Smooth muscle cell (in vitro differentiated cells): ENCODE measurements at regions not wholly inside any gene's neighbourhood (a gene's known extent, or its start where the extent isn't known, plus 50 kb on each side); places are given as distances from the start of the nearest gene placed in this dataset.

Source experiments
- DNase-seq: peaks from one replicate; lab custom pipeline; 2025; ENCODE audit not compliant: unreplicated experiment; lab: John Stamatoyannopoulos, UW
- H2AFZ ChIP-seq: fragments of 200-600 bp; sonication (generic); 2 replicates; pipeline ENCODE4 v1.6.0; 2016; ENCODE audit warnings: antibody characterized with exemption, low read depth, mild to moderate bottlenecking
- H3F3A ChIP-seq: fragments of 200-600 bp; sonication (generic); 2 replicates; pipeline ENCODE4 v1.6.0; 2017; ENCODE audit warnings: antibody characterized with exemption, low read depth
- H3K27ac ChIP-seq: fragments of 200-600 bp; sonication (generic); 2 replicates; pipeline ENCODE4 v1.5.1; 2016; ENCODE audit warnings: low read depth, mild to moderate bottlenecking
- H3K27me3 ChIP-seq: fragments of 200-600 bp; sonication (generic); 2 replicates; pipeline ENCODE4 v1.6.1; 2016; ENCODE audit warnings: low read depth, mild to moderate bottlenecking
- H3K36me3 ChIP-seq: fragments of 200-600 bp; sonication (generic); 2 replicates; pipeline ENCODE4 v1.5.1; 2016; ENCODE audit warnings: low read depth
- H3K4me1 ChIP-seq: fragments of 200-600 bp; sonication (generic); 2 replicates; pipeline ENCODE4 v1.5.1; 2016; ENCODE audit warnings: low read depth
- H3K4me2 ChIP-seq: fragments of 200-600 bp; sonication (generic); 2 replicates; pipeline ENCODE4 v1.6.0; 2016; ENCODE audit warnings: mild to moderate bottlenecking
- H3K4me3 ChIP-seq: fragments of 200-600 bp; sonication (generic); 2 replicates; pipeline ENCODE4 v1.5.1; 2016; ENCODE audit warnings: mild to moderate bottlenecking
- H3K79me2 ChIP-seq: fragments of 200-600 bp; sonication (generic); 2 replicates; pipeline ENCODE4 v1.6.0; 2016; ENCODE audit warnings: low read depth, mild to moderate bottlenecking
- H3K9ac ChIP-seq: fragments of 200-600 bp; sonication (generic); 2 replicates; pipeline ENCODE4 v1.6.0; 2016; ENCODE audit warnings: low read depth
- H3K9me3 ChIP-seq: fragments of 200-600 bp; sonication (generic); replicated peaks from 2 replicates; pipeline ENCODE4 v1.5.1; 2016; ENCODE audit warnings: low read depth
- H4K20me1 ChIP-seq: fragments of 200-600 bp; sonication (generic); 2 replicates; pipeline ENCODE4 v1.6.0; 2016; ENCODE audit warnings: low read depth
- CTCF ChIP-seq: fragments of 200-600 bp; sonication (generic); IDR thresholded peaks from 2 replicates; pipeline ENCODE4 v1.5.1; 2017; ENCODE audit warnings: borderline replicate concordance, mild to moderate bottlenecking, antibody characterized with exemption; ENCODE audit not compliant: insufficient read depth, poor library complexity, severe bottlenecking
- WGBS: methylation state at CpG from one replicate; pipeline ENCODE4 v1.1.7; 2016; ENCODE audit warnings: low lambda C conversion rate; 5-methylcytosine and 5-hydroxymethylcytosine counted together

- no peaks in the 10 kb centered on the region for H3F3A ChIP-seq
- no peaks in the 10 kb centered on the region for H3K36me3 ChIP-seq
- H3K79me2 ChIP-seq = no peaks in the 10 kb centered on the region
- no peaks in the 10 kb centered on the region for H4K20me1 ChIP-seq
- no peak for TF ChIP-seq CTCF
- peaks cover 21% of the 10 kb centered on the region for H3K4me1 ChIP-seq
- H2AFZ ChIP-seq = no peak overlapping the region
- peaks cover 21% of the 10 kb centered on the region for H3K9me3 ChIP-seq
- WGBS = 83% methylated on average over 4 of the region's 4 CpGs
- H3K9ac ChIP-seq = no peak overlapping the region
- no peak overlapping the region for H3K4me2 ChIP-seq
- no peak overlapping the region for H3K4me3 ChIP-seq
- H3K27me3 ChIP-seq = no peaks in the 10 kb centered on the region
- no peak for DNase-seq
- no peak overlapping the region for H3K27ac ChIP-seq
Measured at GRCh38 chr15:38149315-38149714, 103.3 kb upstream of the SPRED1 start.

- peaks cover 21% of the 10 kb centered on the region for H3K9me3 ChIP-seq
- peaks cover 12% of the 10 kb centered on the region for H3K4me1 ChIP-seq
- no peak overlapping the region for H2AFZ ChIP-seq
- DNase-seq = no peak
- WGBS = 75% methylated on average over 1 of the region's 1 CpG
- no peaks in the 10 kb centered on the region for H3K79me2 ChIP-seq
- H3F3A ChIP-seq = no peaks in the 10 kb centered on the region
- no peaks in the 10 kb centered on the region for H4K20me1 ChIP-seq
- H3K4me3 ChIP-seq = no peak overlapping the region
- no peak overlapping the region for H3K27ac ChIP-seq
- no peak for TF ChIP-seq CTCF
- H3K27me3 ChIP-seq = no peaks in the 10 kb centered on the region
- H3K9ac ChIP-seq = no peak overlapping the region
- H3K4me2 ChIP-seq = no peak overlapping the region
- no peaks in the 10 kb centered on the region for H3K36me3 ChIP-seq
Measured at GRCh38 chr15:38150148-38150547, 102.5 kb upstream of the SPRED1 start.

DNA sequence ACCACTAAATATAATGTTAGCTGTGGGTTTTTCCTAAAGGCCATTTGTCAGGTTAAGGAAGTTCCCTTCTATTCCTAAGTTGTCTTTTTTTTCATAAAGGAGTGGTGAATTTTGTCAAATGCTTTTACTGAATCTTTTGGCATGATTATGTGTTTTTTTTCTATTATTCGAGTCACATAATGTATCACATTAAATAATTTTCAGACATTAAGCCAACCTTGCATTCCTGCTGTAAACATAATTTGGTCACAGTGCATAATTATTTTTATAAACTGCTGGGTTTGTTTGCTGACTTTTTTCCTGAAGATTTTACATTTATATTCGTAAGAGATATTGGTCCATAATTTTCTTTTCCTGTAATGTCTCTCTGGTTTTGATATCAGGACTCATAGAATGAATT is 101.8 kb upstream of the SPRED1 start:
- Histone ChIP-seq H3K4me1 (peaks cover 6% of the 10 kb centered on the region), H3K4me2 (no peak overlapping the region), H3K9ac (no peak overlapping the region), H3K36me3 (no peaks in the 10 kb centered on the region), H4K20me1 (no peaks in the 10 kb centered on the region), H3F3A (no peaks in the 10 kb centered on the region), H2AFZ (no peak overlapping the region), H3K79me2 (no peaks in the 10 kb centered on the region), H3K4me3 (peak overlapping the region; percentile 2), H3K27me3 (no peaks in the 10 kb centered on the region), H3K9me3 (peaks cover 21% of the 10 kb centered on the region), H3K27ac (no peak overlapping the region)
- 94% methylated on average over 2 of the region's 2 CpGs for WGBS
- DNase-seq = no peak
- TF ChIP-seq CTCF = no peak

GRCh38 chr15:38153781-38154180 is 98.9 kb upstream of the SPRED1 start:
- no peaks in the 10 kb centered on the region for H3K4me1 ChIP-seq
- H3K9me3 ChIP-seq = peaks cover 14% of the 10 kb centered on the region
- no peaks in the 10 kb centered on the region for H3K79me2 ChIP-seq
- TF ChIP-seq CTCF = no peak
- H3F3A ChIP-seq = no peaks in the 10 kb centered on the region
- no peak for DNase-seq
- no peak overlapping the region for H3K9ac ChIP-seq
- H3K4me3 ChIP-seq = no peak overlapping the region
- peaks cover 4% of the 10 kb centered on the region for H3K36me3 ChIP-seq
- H3K4me2 ChIP-seq = no peak overlapping the region
- no peaks in the 10 kb centered on the region for H4K20me1 ChIP-seq
- H3K27me3 ChIP-seq = no peaks in the 10 kb centered on the region
- no peak overlapping the region for H3K27ac ChIP-seq
- H2AFZ ChIP-seq = no peak overlapping the region
